Lung (tissue), 11 donors: ENCODE measurements at regions not wholly inside any gene's neighbourhood (a gene's known extent, or its start where the extent isn't known, plus 50 kb on each side); places are given as distances from the start of the nearest gene placed in this dataset.

Experiments used
- ATAC-seq: fragments of 200-7000 bp; cut with Tn5 transposase; one replicate; pipeline ENCODE4 v1.9.1; 2020; ENCODE audit warnings: moderate number of reproducible peaks; ENCODE audit not compliant: insufficient read depth, low FRiP score
- DNase-seq, 3 donors: peaks; one replicate each; pipeline ENCODE4 v3.0.0-alpha.2; 2013 to 2017
- H3K27ac ChIP-seq, 2 donors: one replicate each; pipeline ENCODE4 v1.5.1; 2013; ENCODE audit warnings: mild to moderate bottlenecking in 2 of 2, moderate library complexity in 2 of 2, control low read depth in 1 of 2, inconsistent platforms in 1 of 2, low read depth in 1 of 2, low read length in 1 of 2
- H3K27me3 ChIP-seq, 3 donors: one replicate each; pipeline ENCODE4 v1.5.1; 2013; ENCODE audit warnings: low read length in 2 of 3; ENCODE audit not compliant: control insufficient read depth in 3 of 3, insufficient read depth in 3 of 3
- H3K36me3 ChIP-seq, 4 donors: one replicate each; pipeline ENCODE4 v1.5.1; 2013; ENCODE audit warnings: low read length in 4 of 4, mild to moderate bottlenecking in 1 of 4, moderate library complexity in 1 of 4; ENCODE audit not compliant: control insufficient read depth in 4 of 4, insufficient read depth in 4 of 4
- H3K4me1 ChIP-seq, 5 donors: one replicate each; pipeline ENCODE4 v1.5.1; 2013; ENCODE audit warnings: low read length in 5 of 5, mild to moderate bottlenecking in 2 of 5, moderate library complexity in 1 of 5; ENCODE audit not compliant: control insufficient read depth in 5 of 5, insufficient read depth in 5 of 5
- H3K4me3 ChIP-seq: one replicate; pipeline ENCODE4 v1.5.1; 2013; ENCODE audit warnings: mild to moderate bottlenecking, control low read depth, moderate library complexity
- H3K9ac ChIP-seq, 2 donors: one replicate each; pipeline ENCODE4 v1.5.1; 2013; ENCODE audit warnings: low read length in 2 of 2, control low read depth in 1 of 2; ENCODE audit not compliant: insufficient read depth in 1 of 2
- H3K9me3 ChIP-seq, 4 donors: one replicate each; pipeline ENCODE4 v1.5.1; 2013; ENCODE audit warnings: low read length in 3 of 4, mild to moderate bottlenecking in 1 of 4, moderate library complexity in 1 of 4; ENCODE audit not compliant: control insufficient read depth in 4 of 4, insufficient read depth in 3 of 4
- CTCF ChIP-seq: IDR thresholded peaks from 2 replicates; pipeline ENCODE4 v1.5.1; 2012; ENCODE audit warnings: mild to moderate bottlenecking; ENCODE audit errors: control extremely low read depth, extremely low read depth
- WGBS, 2 donors: extraction: QIAGEN DNeasy Blood & Tissue Kit; methylation state at CpG; one replicate each; pipeline ENCODE4 v1.1.7; 2013; 5-methylcytosine and 5-hydroxymethylcytosine counted together
- donor health status: control.
- donor health status: control.
- donor health status: Bipolar disorder and iron deficiency.
- donor health status: healthy.
- donor health status: DM: yes; HTN: yes; CAD: no.

- WGBS, 2 donors: 88 to 96% methylated on average over 10 of the region's 10 CpGs
- H3K27ac ChIP-seq: no peak overlapping the region
- no peaks in the 10 kb centered on the region for H3K4me1 ChIP-seq
- peaks cover 2 to 15% (median 4%) of the 10 kb centered on the region in 4 donors for H3K9me3 ChIP-seq
- H3K4me3 ChIP-seq: no peak overlapping the region
- no peak for TF ChIP-seq CTCF
- no peaks in the 10 kb centered on the region for H3K27me3 ChIP-seq
- no peak for DNase-seq
- H3K36me3 ChIP-seq: no peaks in the 10 kb centered on the region
- ATAC-seq: no peak
- no peak overlapping the region for H3K9ac ChIP-seq
Observed at GRCh38 chr5:2556375-2556966, 195.0 kb downstream of the IRX2 start.

GRCh38 chr5:2553611-2554010, 197.9 kb downstream of the IRX2 start:
- no peaks in the 10 kb centered on the region for H3K27me3 ChIP-seq
- no peak overlapping the region for H3K4me3 ChIP-seq
- H3K27ac ChIP-seq: no peak overlapping the region
- DNase-seq (no peak), ATAC-seq (no peak)
- no peaks in the 10 kb centered on the region for H3K36me3 ChIP-seq
- no peak for TF ChIP-seq CTCF
- 67 to 70% methylated on average over 2 of the region's 2 CpGs for WGBS, 2 donors
- peaks cover 2 to 21% (median 4%) of the 10 kb centered on the region in 4 donors for H3K9me3 ChIP-seq
- no peak overlapping the region for H3K9ac ChIP-seq
- peaks cover 0 to 5% (median 0%) of the 10 kb centered on the region in 5 donors for H3K4me1 ChIP-seq

DNA sequence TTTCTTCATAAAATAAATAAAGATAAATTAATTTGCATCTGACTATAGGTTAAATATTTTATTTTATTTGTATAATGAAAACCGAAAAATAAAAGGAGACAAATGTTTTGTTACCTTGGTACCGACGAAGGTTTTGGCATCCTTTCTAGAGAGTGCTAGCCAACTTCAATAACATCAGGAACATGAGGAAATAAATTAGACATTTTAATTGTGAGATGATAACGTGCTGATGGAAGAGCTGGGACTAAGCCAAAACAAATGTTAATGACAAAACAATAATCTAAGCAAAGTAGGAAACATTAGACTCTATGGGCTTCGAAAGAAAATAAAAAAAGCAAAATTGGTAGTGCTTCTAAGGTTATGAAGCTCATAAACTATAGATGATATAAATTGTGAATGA, 201.0 kb downstream of the IRX2 start:
- Histone ChIP-seq H3K4me3 (no peak overlapping the region), H3K36me3 (no peaks in the 10 kb centered on the region), H3K27me3 (no peaks in the 10 kb centered on the region), H3K27ac (no peak overlapping the region), H3K9ac (no peak overlapping the region), H3K4me1 (peaks cover 0 to 5% (median 0%) of the 10 kb centered on the region in 5 donors), H3K9me3 (peaks cover 2 to 12% (median 4%) of the 10 kb centered on the region in 4 donors)
- DNase-seq (peak in 2 of 3 donors; percentile 24 to 26), ATAC-seq (no peak)
- WGBS, 2 donors: 50 to 66% methylated on average over 5 of the region's 5 CpGs
- no peak for TF ChIP-seq CTCF

DNA sequence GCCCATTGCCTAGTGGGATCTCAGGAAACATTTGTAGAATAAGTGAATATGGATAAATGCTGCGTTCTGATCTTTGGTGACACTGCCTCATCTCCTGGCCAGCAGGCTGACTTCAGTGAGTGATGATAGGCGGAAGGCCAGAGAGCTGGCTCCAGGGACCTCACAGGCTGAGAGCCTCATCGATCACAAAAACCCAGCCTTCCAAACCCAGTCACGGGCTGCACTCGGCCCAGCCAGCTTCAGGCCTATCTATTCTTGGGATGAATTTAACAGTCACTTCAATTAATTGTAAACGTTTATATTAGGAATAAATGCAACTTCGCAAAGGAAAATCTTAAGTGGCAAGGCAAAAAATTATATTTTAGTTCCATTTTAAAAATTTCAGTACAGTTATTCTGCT, 201.6 kb downstream of the IRX2 start:
- ATAC-seq (no peak), DNase-seq (no peak)
- Histone ChIP-seq H3K4me1 (peaks cover 0 to 5% (median 0%) of the 10 kb centered on the region in 5 donors), H3K27ac (no peak overlapping the region), H3K9me3 (peaks cover 2 to 14% (median 4%) of the 10 kb centered on the region in 4 donors), H3K36me3 (no peaks in the 10 kb centered on the region), H3K4me3 (no peak overlapping the region), H3K27me3 (peaks cover 0 to 3% (median 0%) of the 10 kb centered on the region in 3 donors), H3K9ac (no peak overlapping the region)
- no peak for TF ChIP-seq CTCF
- 71 to 78% methylated on average over 7 of the region's 7 CpGs for WGBS, 2 donors
